Naive thymus-derived CD8-positive, alpha-beta T cell (primary cell): ENCODE measurements at regions not wholly inside any gene's neighbourhood (a gene's known extent, or its start where the extent isn't known, plus 50 kb on each side); places are given as distances from the start of the nearest gene placed in this dataset.
"Not testable (repeated sequence)": the region's sequence is repeated elsewhere in the genome, so short reads cannot be mapped to it uniquely, and the experiment has no call there.

Experiments used
- ATAC-seq, 2 donors: fragments of 150-1000 bp; cut with Tn5 transposase in 1 of 2; sonication (Bioruptor Pico), chemical (Tn5 transposase) in 1 of 2; 1 replicate in 1 of 2; 2 replicates in 1 of 2; pipeline ENCODE4 v1.10.0; 2021; ENCODE audit warnings: mild to moderate bottlenecking in 2 of 2, moderate library complexity in 2 of 2
- POLR2A ChIA-PET: fragments of 350-600 bp; sonication (Branson Sonifier 250); formaldehyde crosslinking; loops from one replicate; lab custom pipeline; 2021; ENCODE audit warnings: antibody characterized with exemption; lab: Charles Lee
- DNase-seq, 10 donors: peaks; one replicate each; pipeline versions ENCODE4 v3.0.0 to v3.0.0-alpha.2; 2020 to 2022
- H3K27ac Mint-ChIP-seq, 10 donors: one replicate each; pipeline ENCODE4 v1.8.0; 2020 to 2022; ENCODE audit warnings: mild to moderate bottlenecking in 10 of 10, mixed read lengths in 10 of 10, moderate library complexity in 4 of 10, inconsistent platforms in 1 of 10
- H3K27me3 Mint-ChIP-seq, 5 donors: one replicate each; pipeline ENCODE4 v1.8.0; 2021 to 2022; ENCODE audit warnings: mixed read lengths in 5 of 5
- H3K36me3 Mint-ChIP-seq, 3 donors: one replicate each; pipeline ENCODE4 v1.8.0; 2020 to 2022; ENCODE audit warnings: mixed read lengths in 3 of 3, mild to moderate bottlenecking in 2 of 3, inconsistent platforms in 1 of 3
- H3K4me1 Mint-ChIP-seq, 4 donors: one replicate each; pipeline ENCODE4 v1.8.0; 2021 to 2022; ENCODE audit warnings: mixed read lengths in 4 of 4
- H3K4me3 Mint-ChIP-seq, 10 donors: one replicate each; pipeline ENCODE4 v1.8.0; 2020 to 2022; ENCODE audit warnings: mild to moderate bottlenecking in 10 of 10, mixed read lengths in 10 of 10, moderate library complexity in 6 of 10, inconsistent platforms in 1 of 10
- H3K9me3 Mint-ChIP-seq, 9 donors: one replicate each; pipeline ENCODE4 v1.8.0; 2020 to 2022; ENCODE audit warnings: mixed read lengths in 9 of 9, mild to moderate bottlenecking in 3 of 9, inconsistent platforms in 1 of 9, moderate library complexity in 1 of 9

GRCh38 chr6:99165838-99166237 lies 183.6 kb downstream of the FAXC start:
- Mint-ChIP-seq H3K4me3 (no peak overlapping the region), H3K27ac (no peak overlapping the region), H3K9me3 (no peaks in the 10 kb centered on the region), H3K4me1 (no peaks in the 10 kb centered on the region), H3K36me3 (no peaks in the 10 kb centered on the region), H3K27me3 (peaks cover 4 to 38% (median 10%) of the 10 kb centered on the region in 5 donors)
- DNase-seq, result no peak
- POLR2A ChIA-PET, result no interaction called here
- no peak for ATAC-seq

GRCh38 chr6:99152347-99152643 lies 197.2 kb downstream of the FAXC start:
- ATAC-seq, result no peak
- Mint-ChIP-seq H3K9me3 (no peaks in the 10 kb centered on the region), H3K36me3 (no peaks in the 10 kb centered on the region), H3K4me1 (peaks cover 0 to 2% (median under 1%) of the 10 kb centered on the region in 4 donors), H3K4me3 (no peak overlapping the region), H3K27ac (no peak overlapping the region), H3K27me3 (peaks cover 0 to 30% (median 11%) of the 10 kb centered on the region in 5 donors)
- POLR2A ChIA-PET, result no interaction called here
- DNase-seq, result no peak

- peaks cover 0 to 28% (median 11%) of the 10 kb centered on the region in 5 donors for H3K27me3 Mint-ChIP-seq
- H3K27ac Mint-ChIP-seq, result no peak overlapping the region
- no peak overlapping the region for H3K4me3 Mint-ChIP-seq
- no peaks in the 10 kb centered on the region for H3K9me3 Mint-ChIP-seq
- ATAC-seq, result no peak
- H3K4me1 Mint-ChIP-seq, result peaks cover 0 to 2% (median under 1%) of the 10 kb centered on the region in 4 donors
- POLR2A ChIA-PET, result no interaction called here
- DNase-seq, result peak in 1 of 10 donors; percentile 3
- no peaks in the 10 kb centered on the region for H3K36me3 Mint-ChIP-seq
Observed at GRCh38 chr6:99151634-99152346, 197.7 kb downstream of the FAXC start.

- Mint-ChIP-seq H3K27ac (no peak overlapping the region), H3K27me3 (peaks cover 3 to 31% (median 15%) of the 10 kb centered on the region in 5 donors), H3K36me3 (no peaks in the 10 kb centered on the region), H3K9me3 (no peaks in the 10 kb centered on the region), H3K4me3 (no peak overlapping the region), H3K4me1 (peaks cover 0 to 2% (median under 1%) of the 10 kb centered on the region in 4 donors)
- POLR2A ChIA-PET, result no interaction called here
- ATAC-seq (no peak), DNase-seq (no peak)
Observed at GRCh38 chr6:99148761-99149160, 200.7 kb downstream of the FAXC start.

- no peak for DNase-seq
- H3K36me3 Mint-ChIP-seq, result no peaks in the 10 kb centered on the region
- POLR2A ChIA-PET, result no interaction called here
- no peaks in the 10 kb centered on the region for H3K9me3 Mint-ChIP-seq
- peaks cover 3 to 31% (median 14%) of the 10 kb centered on the region in 5 donors for H3K27me3 Mint-ChIP-seq
- H3K4me3 Mint-ChIP-seq, result no peak overlapping the region
- H3K4me1 Mint-ChIP-seq, result peaks cover 0 to 2% (median under 1%) of the 10 kb centered on the region in 4 donors
- no peak for ATAC-seq
- H3K27ac Mint-ChIP-seq, result no peak overlapping the region
Observed at GRCh38 chr6:99148111-99148510, 200.4 kb upstream of the FBXL4 start.

- Mint-ChIP-seq H3K9me3 (peaks cover 0 to 3% (median 0%) of the 10 kb centered on the region in 9 donors), H3K4me1 (peaks cover 0 to 2% (median under 1%) of the 10 kb centered on the region in 4 donors), H3K4me3 (no peak overlapping the region), H3K36me3 (peaks cover 0 to 2% (median 0%) of the 10 kb centered on the region in 3 donors), H3K27ac (no peak overlapping the region), H3K27me3 (peaks cover 3 to 23% (median 12%) of the 10 kb centered on the region in 5 donors)
- DNase-seq (no peak), ATAC-seq (no peak)
- POLR2A ChIA-PET, result no interaction called here
Observed at GRCh38 chr6:99147206-99147605, 199.5 kb upstream of the FBXL4 start.

- no peak overlapping the region for H3K4me3 Mint-ChIP-seq
- H3K27ac Mint-ChIP-seq, result no peak overlapping the region
- peaks cover 0 to 3% (median 0%) of the 10 kb centered on the region in 9 donors for H3K9me3 Mint-ChIP-seq
- DNase-seq, result no peak
- no peaks in the 10 kb centered on the region for H3K4me1 Mint-ChIP-seq
- ATAC-seq, result no peak
- peaks cover 0 to 18% (median 12%) of the 10 kb centered on the region in 5 donors for H3K27me3 Mint-ChIP-seq
- H3K36me3 Mint-ChIP-seq, result peaks cover 0 to 2% (median 0%) of the 10 kb centered on the region in 3 donors
- POLR2A ChIA-PET, result no interaction called here
Observed at GRCh38 chr6:99146711-99147110, 199.0 kb upstream of the FBXL4 start.

- H3K4me1 Mint-ChIP-seq, result no peaks in the 10 kb centered on the region
- H3K27me3 Mint-ChIP-seq, result peaks cover 0 to 15% (median 12%) of the 10 kb centered on the region in 5 donors
- no peak for DNase-seq
- H3K9me3 Mint-ChIP-seq, result peaks cover 0 to 3% (median 0%) of the 10 kb centered on the region in 9 donors
- POLR2A ChIA-PET, result no interaction called here
- no peak overlapping the region for H3K4me3 Mint-ChIP-seq
- no peak for ATAC-seq
- no peak overlapping the region for H3K27ac Mint-ChIP-seq
- peaks cover 0 to 2% (median 0%) of the 10 kb centered on the region in 3 donors for H3K36me3 Mint-ChIP-seq
Observed at GRCh38 chr6:99145738-99146137, 198.0 kb upstream of the FBXL4 start.

- DNase-seq, result no peak
- Mint-ChIP-seq H3K27me3 (peaks cover 2 to 19% (median 13%) of the 10 kb centered on the region in 5 donors), H3K9me3 (peaks cover 0 to 3% (median 0%) of the 10 kb centered on the region in 9 donors), H3K4me3 (no peak overlapping the region), H3K36me3 (peaks cover 0 to 2% (median 0%) of the 10 kb centered on the region in 3 donors), H3K27ac (no peak overlapping the region), H3K4me1 (no peaks in the 10 kb centered on the region)
- POLR2A ChIA-PET, result interaction anchor here (0.8 kb wide), 1 partner anchor 59 kb away, joined by 6 read pairs; no protein-coding TSS in a partner anchor
- ATAC-seq, result no peak
Observed at GRCh38 chr6:99143108-99143861, 195.5 kb upstream of the FBXL4 start.

- DNase-seq, H3K4me3 Mint-ChIP-seq, H3K36me3 Mint-ChIP-seq, H3K4me1 Mint-ChIP-seq, ATAC-seq, POLR2A ChIA-PET, H3K27ac Mint-ChIP-seq, H3K9me3 Mint-ChIP-seq: not testable (repeated sequence)
- H3K27me3 Mint-ChIP-seq, result peaks cover 5 to 22% (median 15%) of the 10 kb centered on the region in 5 donors
Observed at GRCh38 chr6:99141906-99142305, 194.2 kb upstream of the FBXL4 start.

- POLR2A ChIA-PET, result no interaction called here
- Mint-ChIP-seq H3K27me3 (peaks cover 4 to 11% (median 6%) of the 10 kb centered on the region in 5 donors), H3K36me3 (peaks cover 0 to 2% (median 0%) of the 10 kb centered on the region in 3 donors), H3K27ac (no peak overlapping the region), H3K4me1 (no peaks in the 10 kb centered on the region), H3K9me3 (peaks cover 0 to 3% (median 0%) of the 10 kb centered on the region in 9 donors), H3K4me3 (no peak overlapping the region)
- DNase-seq (no peak), ATAC-seq (no peak)
Observed at GRCh38 chr6:99138445-99138844, 190.7 kb upstream of the FBXL4 start.

GRCh38 chr6:99137314-99137713 lies 189.6 kb upstream of the FBXL4 start:
- no peak overlapping the region for H3K27ac Mint-ChIP-seq
- no peak for ATAC-seq
- no peaks in the 10 kb centered on the region for H3K4me1 Mint-ChIP-seq
- no peaks in the 10 kb centered on the region for H3K36me3 Mint-ChIP-seq
- H3K4me3 Mint-ChIP-seq, result no peak overlapping the region
- POLR2A ChIA-PET, result no interaction called here
- peaks cover 2 to 7% (median 5%) of the 10 kb centered on the region in 5 donors for H3K27me3 Mint-ChIP-seq
- DNase-seq, result no peak
- peaks cover 0 to 2% (median 0%) of the 10 kb centered on the region in 9 donors for H3K9me3 Mint-ChIP-seq

- Mint-ChIP-seq H3K9me3 (peaks cover 0 to 2% (median 0%) of the 10 kb centered on the region in 9 donors), H3K4me1 (no peaks in the 10 kb centered on the region), H3K4me3 (no peak overlapping the region), H3K27ac (no peak overlapping the region), H3K27me3 (peaks cover 2 to 7% (median 5%) of the 10 kb centered on the region in 5 donors), H3K36me3 (no peaks in the 10 kb centered on the region)
- DNase-seq (no peak), ATAC-seq (no peak)
- POLR2A ChIA-PET, result no interaction called here
Observed at GRCh38 chr6:99136488-99136887, 188.7 kb upstream of the FBXL4 start.
